Neural cell (in vitro differentiated cells): ENCODE measurements at regions not wholly inside any gene's neighbourhood (a gene's known extent, or its start where the extent isn't known, plus 50 kb on each side); places are given as distances from the start of the nearest gene placed in this dataset.

Experiments used
- EP300 ChIP-seq: fragments of 450-650 bp; conservative IDR thresholded peaks from 2 replicates; pipeline ENCODE4 v1.6.1; 2014; ENCODE audit warnings: antibody characterized with exemption, mild to moderate bottlenecking, moderate library complexity; ENCODE audit not compliant: poor library complexity, severe bottlenecking
- EZH2 ChIP-seq: fragments of 200-600, 300-800 bp; shearing (Covaris generic), sonication (generic); IDR thresholded peaks from 2 replicates; pipeline ENCODE4 v1.6.1; 2014; ENCODE audit warnings: antibody characterized with exemption, low read length, borderline replicate concordance, mild to moderate bottlenecking; ENCODE audit not compliant: insufficient read depth, poor library complexity, severe bottlenecking
- MXI1 ChIP-seq: fragments of 450-650 bp; conservative IDR thresholded peaks from 2 replicates; pipeline ENCODE4 v1.6.1; 2014; ENCODE audit warnings: antibody characterized with exemption, mild to moderate bottlenecking; ENCODE audit not compliant: poor library complexity, severe bottlenecking
- POLR2AphosphoS5 ChIP-seq: IDR thresholded peaks from 2 replicates; pipeline ENCODE4 v1.6.1; 2012
- RAD21 ChIP-seq: fragments of 450-650 bp; conservative IDR thresholded peaks from 2 replicates; pipeline ENCODE4 v1.6.1; 2014; ENCODE audit warnings: antibody characterized with exemption, mild to moderate bottlenecking, moderate library complexity
- TAF1 ChIP-seq: IDR thresholded peaks from 2 replicates; pipeline ENCODE4 v1.6.1; 2012; ENCODE audit warnings: low read depth
- TF ChIP-seq, protein P1 (sequence below): fragments of 450-650 bp; IDR thresholded peaks from 2 replicates; pipeline ENCODE4 v1.5.1; 2014; ENCODE audit warnings: antibody characterized with exemption, mild to moderate bottlenecking, moderate library complexity; ENCODE audit not compliant: poor library complexity, severe bottlenecking
- TF ChIP-seq, protein P2 (sequence below): IDR thresholded peaks from 2 replicates; pipeline ENCODE4 v1.6.1; 2012; ENCODE audit warnings: borderline replicate concordance

DNA sequence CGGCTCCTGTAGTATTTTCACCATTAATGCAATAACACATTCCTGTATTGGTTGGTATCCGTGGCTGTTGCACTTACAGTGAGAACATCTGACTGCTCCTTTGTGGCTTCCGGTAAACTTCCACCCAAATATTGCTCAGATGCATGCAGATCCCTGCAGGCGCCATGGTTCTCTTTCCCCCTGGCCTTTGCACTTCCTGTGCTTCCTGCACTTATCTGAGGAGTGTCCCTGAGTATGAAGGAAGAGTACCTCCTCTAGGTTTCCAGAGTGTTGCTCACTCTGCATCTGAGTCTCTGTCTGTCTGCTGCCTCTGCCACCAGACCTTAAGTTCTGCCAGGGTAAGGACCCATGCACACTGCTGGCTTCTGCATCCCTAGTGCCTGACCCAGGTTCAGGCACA, 117.2 kb upstream of the SLC34A2 start:
- TF ChIP-seq RAD21 (no peak), POLR2AphosphoS5 (no peak), TAF1 (no peak), EP300 (no peak), EZH2 (no peak), MXI1 (no peak)
- TF ChIP-seq, protein P1, sequence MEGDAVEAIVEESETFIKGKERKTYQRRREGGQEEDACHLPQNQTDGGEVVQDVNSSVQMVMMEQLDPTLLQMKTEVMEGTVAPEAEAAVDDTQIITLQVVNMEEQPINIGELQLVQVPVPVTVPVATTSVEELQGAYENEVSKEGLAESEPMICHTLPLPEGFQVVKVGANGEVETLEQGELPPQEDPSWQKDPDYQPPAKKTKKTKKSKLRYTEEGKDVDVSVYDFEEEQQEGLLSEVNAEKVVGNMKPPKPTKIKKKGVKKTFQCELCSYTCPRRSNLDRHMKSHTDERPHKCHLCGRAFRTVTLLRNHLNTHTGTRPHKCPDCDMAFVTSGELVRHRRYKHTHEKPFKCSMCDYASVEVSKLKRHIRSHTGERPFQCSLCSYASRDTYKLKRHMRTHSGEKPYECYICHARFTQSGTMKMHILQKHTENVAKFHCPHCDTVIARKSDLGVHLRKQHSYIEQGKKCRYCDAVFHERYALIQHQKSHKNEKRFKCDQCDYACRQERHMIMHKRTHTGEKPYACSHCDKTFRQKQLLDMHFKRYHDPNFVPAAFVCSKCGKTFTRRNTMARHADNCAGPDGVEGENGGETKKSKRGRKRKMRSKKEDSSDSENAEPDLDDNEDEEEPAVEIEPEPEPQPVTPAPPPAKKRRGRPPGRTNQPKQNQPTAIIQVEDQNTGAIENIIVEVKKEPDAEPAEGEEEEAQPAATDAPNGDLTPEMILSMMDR, result no peak
- TF ChIP-seq, protein P2, sequence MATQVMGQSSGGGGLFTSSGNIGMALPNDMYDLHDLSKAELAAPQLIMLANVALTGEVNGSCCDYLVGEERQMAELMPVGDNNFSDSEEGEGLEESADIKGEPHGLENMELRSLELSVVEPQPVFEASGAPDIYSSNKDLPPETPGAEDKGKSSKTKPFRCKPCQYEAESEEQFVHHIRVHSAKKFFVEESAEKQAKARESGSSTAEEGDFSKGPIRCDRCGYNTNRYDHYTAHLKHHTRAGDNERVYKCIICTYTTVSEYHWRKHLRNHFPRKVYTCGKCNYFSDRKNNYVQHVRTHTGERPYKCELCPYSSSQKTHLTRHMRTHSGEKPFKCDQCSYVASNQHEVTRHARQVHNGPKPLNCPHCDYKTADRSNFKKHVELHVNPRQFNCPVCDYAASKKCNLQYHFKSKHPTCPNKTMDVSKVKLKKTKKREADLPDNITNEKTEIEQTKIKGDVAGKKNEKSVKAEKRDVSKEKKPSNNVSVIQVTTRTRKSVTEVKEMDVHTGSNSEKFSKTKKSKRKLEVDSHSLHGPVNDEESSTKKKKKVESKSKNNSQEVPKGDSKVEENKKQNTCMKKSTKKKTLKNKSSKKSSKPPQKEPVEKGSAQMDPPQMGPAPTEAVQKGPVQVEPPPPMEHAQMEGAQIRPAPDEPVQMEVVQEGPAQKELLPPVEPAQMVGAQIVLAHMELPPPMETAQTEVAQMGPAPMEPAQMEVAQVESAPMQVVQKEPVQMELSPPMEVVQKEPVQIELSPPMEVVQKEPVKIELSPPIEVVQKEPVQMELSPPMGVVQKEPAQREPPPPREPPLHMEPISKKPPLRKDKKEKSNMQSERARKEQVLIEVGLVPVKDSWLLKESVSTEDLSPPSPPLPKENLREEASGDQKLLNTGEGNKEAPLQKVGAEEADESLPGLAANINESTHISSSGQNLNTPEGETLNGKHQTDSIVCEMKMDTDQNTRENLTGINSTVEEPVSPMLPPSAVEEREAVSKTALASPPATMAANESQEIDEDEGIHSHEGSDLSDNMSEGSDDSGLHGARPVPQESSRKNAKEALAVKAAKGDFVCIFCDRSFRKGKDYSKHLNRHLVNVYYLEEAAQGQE, result no peak
